GM12874 (cell line): ENCODE measurements at regions not wholly inside any gene's neighbourhood (a gene's known extent, or its start where the extent isn't known, plus 50 kb on each side); places are given as distances from the start of the nearest gene placed in this dataset.

Source experiments
- CTCF ChIP-seq: IDR thresholded peaks from 2 replicates; pipeline ENCODE4 v1.5.1; 2011; ENCODE audit warnings: low read depth, mild to moderate bottlenecking, control low read depth, low read length, moderate library complexity; ENCODE audit not compliant: insufficient read depth

GRCh38 chr11:70491696-70492472, 93.6 kb downstream of the CTTN start:
- no peak for TF ChIP-seq CTCF

GRCh38 chr11:70493089-70493474, 94.8 kb downstream of the CTTN start:
- no peak for TF ChIP-seq CTCF

- TF ChIP-seq CTCF, result no peak
Measured at GRCh38 chr11:70493891-70494290, 95.6 kb downstream of the CTTN start.

GRCh38 chr11:70494559-70495350, 96.4 kb downstream of the CTTN start:
- TF ChIP-seq CTCF, result no peak

- TF ChIP-seq CTCF, result no peak
Measured at GRCh38 chr11:70495351-70496310, 97.3 kb downstream of the CTTN start.

- TF ChIP-seq CTCF, result no peak
Measured at GRCh38 chr11:70496591-70497535, 98.5 kb downstream of the CTTN start.
